Esophagus muscularis mucosa (tissue), 3 donors: ENCODE measurements at regions not wholly inside any gene's neighbourhood (a gene's known extent, or its start where the extent isn't known, plus 50 kb on each side); places are given as distances from the start of the nearest gene placed in this dataset.

Experiments
- CTCF ChIP-seq, 3 experiments: fragments of 200-600 bp in 2 of 3; fragments of 450-650 bp in 1 of 3; sonication (generic) in 2 of 3; IDR thresholded peaks; one replicate each; pipeline ENCODE4 v1.5.1; 2017 to 2019; ENCODE audit warnings: antibody characterized with exemption in 3 of 3, mild to moderate bottlenecking in 2 of 3, moderate library complexity in 1 of 3
- POLR2A ChIP-seq: fragments of 450-650 bp; IDR thresholded peaks from one replicate; pipeline ENCODE4 v1.6.1; 2017; ENCODE audit warnings: antibody characterized with exemption, moderate library complexity, mild to moderate bottlenecking, low read depth
- POLR2AphosphoS5 ChIP-seq, 2 donors: sonication (generic); formaldehyde crosslinking; IDR thresholded peaks; one replicate each; pipeline ENCODE4 v1.6.1; 2017; ENCODE audit warnings: antibody characterized with exemption in 2 of 2

GRCh38 chr7:17194656-17195055, 103.8 kb upstream of the AHR start:
- no peak for TF ChIP-seq CTCF (IDR thresholded peaks at IDR 0.05)
- no peak for TF ChIP-seq POLR2AphosphoS5 (IDR thresholded peaks at IDR 0.05)
- no peak for TF ChIP-seq POLR2A
